Left ventricle myocardium inferior (tissue), 1 donor: ENCODE measurements at regions not wholly inside any gene's neighbourhood (a gene's known extent, or its start where the extent isn't known, plus 50 kb on each side); places are given as distances from the start of the nearest gene placed in this dataset.

ENCODE experiments used
- DNase-seq: peaks from one replicate; pipeline ENCODE4 v3.0.0-alpha.2; 2020
- H3K27ac ChIP-seq: fragments of 200-600 bp; replicated peaks from 2 replicates; pipeline ENCODE4 v1.8.0; 2021
- H3K27me3 ChIP-seq: fragments of 200-600 bp; 2 replicates; pipeline ENCODE4 v1.8.0; 2021; ENCODE audit warnings: low read depth
- H3K36me3 ChIP-seq: fragments of 200-600 bp; 2 replicates; pipeline ENCODE4 v1.8.0; 2021
- H3K4me1 ChIP-seq: fragments of 200-600 bp; 2 replicates; pipeline ENCODE4 v1.8.0; 2021
- H3K4me3 ChIP-seq: fragments of 200-600 bp; 2 replicates; pipeline ENCODE4 v1.8.0; 2021; ENCODE audit warnings: mild to moderate bottlenecking, moderate library complexity
- H3K9me3 ChIP-seq: fragments of 200-600 bp; replicated peaks from 2 replicates; pipeline ENCODE4 v1.8.0; 2021
- CTCF ChIP-seq: fragments of 200-600 bp; IDR thresholded peaks from 2 replicates; pipeline ENCODE4 v1.8.0; 2021; ENCODE audit warnings: antibody characterized with exemption, mild to moderate bottlenecking, borderline replicate concordance
- intact Hi-C: fragments of 100-400 bp; cut with micrococcal nuclease; formaldehyde crosslinking; loops from one replicate; pipeline ENCODE4 v1.11.0; 2022
- donor health status: DM: no; HTN: yes; CAD: no; lungs with severe emphysema.

- H3K9me3 ChIP-seq = peaks cover 14% of the 10 kb centered on the region
- H3K4me3 ChIP-seq = no peak overlapping the region
- no peak for TF ChIP-seq CTCF
- H3K4me1 ChIP-seq = no peaks in the 10 kb centered on the region
- H3K27me3 ChIP-seq = no peaks in the 10 kb centered on the region
- intact Hi-C loops = no loop called here
- H3K27ac ChIP-seq = no peak overlapping the region
- DNase-seq = no peak
- H3K36me3 ChIP-seq = no peaks in the 10 kb centered on the region
Observed at GRCh38 chr17:72244494-72244893, 123.7 kb downstream of the SOX9 start.

GRCh38 chr17:72244956-72245355 lies 124.1 kb downstream of the SOX9 start:
- DNase-seq = no peak
- no peak overlapping the region for H3K27ac ChIP-seq
- no peaks in the 10 kb centered on the region for H3K36me3 ChIP-seq
- no peaks in the 10 kb centered on the region for H3K4me1 ChIP-seq
- TF ChIP-seq CTCF = no peak
- peaks cover 14% of the 10 kb centered on the region for H3K9me3 ChIP-seq
- intact Hi-C loops = no loop called here
- H3K4me3 ChIP-seq = no peak overlapping the region
- H3K27me3 ChIP-seq = no peaks in the 10 kb centered on the region

GRCh38 chr17:72249441-72249840 lies 128.6 kb downstream of the SOX9 start:
- Histone ChIP-seq H3K9me3 (peaks cover 9% of the 10 kb centered on the region), H3K4me3 (no peak overlapping the region), H3K4me1 (no peaks in the 10 kb centered on the region), H3K27ac (no peak overlapping the region), H3K27me3 (peaks cover 9% of the 10 kb centered on the region), H3K36me3 (no peaks in the 10 kb centered on the region)
- TF ChIP-seq CTCF = no peak
- DNase-seq = no peak
- intact Hi-C loops = no loop called here

GRCh38 chr17:72250206-72250605 lies 129.4 kb downstream of the SOX9 start:
- no peak overlapping the region for H3K27ac ChIP-seq
- peaks cover 9% of the 10 kb centered on the region for H3K27me3 ChIP-seq
- H3K4me3 ChIP-seq = no peak overlapping the region
- TF ChIP-seq CTCF = no peak
- intact Hi-C loops = no loop called here
- no peaks in the 10 kb centered on the region for H3K4me1 ChIP-seq
- H3K9me3 ChIP-seq = peaks cover 8% of the 10 kb centered on the region
- DNase-seq = no peak
- H3K36me3 ChIP-seq = no peaks in the 10 kb centered on the region

GRCh38 chr17:72253597-72253996 lies 132.8 kb downstream of the SOX9 start:
- H3K4me1 ChIP-seq = no peaks in the 10 kb centered on the region
- H3K27ac ChIP-seq = no peak overlapping the region
- DNase-seq = no peak
- H3K9me3 ChIP-seq = peaks cover 8% of the 10 kb centered on the region
- H3K27me3 ChIP-seq = peaks cover 9% of the 10 kb centered on the region
- H3K4me3 ChIP-seq = no peak overlapping the region
- no peaks in the 10 kb centered on the region for H3K36me3 ChIP-seq
- intact Hi-C loops = no loop called here
- no peak for TF ChIP-seq CTCF
